GM19328 (cell line): ENCODE measurements at regions not wholly inside any gene's neighbourhood (a gene's known extent, or its start where the extent isn't known, plus 50 kb on each side); places are given as distances from the start of the nearest gene placed in this dataset.

Source experiments
- ATAC-seq: cut with Tn5 transposase; IDR thresholded peaks from one replicate; pipeline ENCODE4 v1.9.1; 2021; ENCODE audit warnings: mild to moderate bottlenecking, moderate library complexity; ENCODE audit not compliant: unreplicated experiment

GRCh38 chr6:40946738-40947301 lies 92.2 kb downstream of the UNC5CL start:
- no peak for ATAC-seq

- no peak for ATAC-seq
Measured at GRCh38 chr6:40937491-40937890, 101.5 kb downstream of the UNC5CL start.

DNA sequence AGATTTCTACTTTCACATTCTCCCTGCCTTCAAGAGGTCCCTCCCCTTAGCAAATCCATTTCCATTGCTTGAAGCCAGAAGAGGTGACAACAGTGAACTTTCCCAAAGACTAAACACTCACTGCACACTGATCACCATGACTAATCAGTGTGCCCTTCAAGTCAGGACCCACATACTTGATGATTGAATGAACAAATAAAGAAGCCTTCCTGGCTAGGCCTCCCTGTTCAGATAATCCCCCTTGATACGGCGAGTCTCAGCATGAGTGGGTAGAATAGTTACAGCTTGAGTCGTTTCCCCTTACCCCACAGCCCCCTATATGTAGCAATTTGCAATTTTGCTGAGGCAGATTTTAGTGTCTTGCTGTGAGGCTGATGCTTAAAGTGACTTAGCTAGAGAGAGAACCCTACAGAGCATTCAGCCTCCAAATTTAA lies 102.2 kb downstream of the UNC5CL start:
- no peak for ATAC-seq

GRCh38 chr6:40933864-40934263 lies 105.2 kb downstream of the UNC5CL start:
- no peak for ATAC-seq

DNA sequence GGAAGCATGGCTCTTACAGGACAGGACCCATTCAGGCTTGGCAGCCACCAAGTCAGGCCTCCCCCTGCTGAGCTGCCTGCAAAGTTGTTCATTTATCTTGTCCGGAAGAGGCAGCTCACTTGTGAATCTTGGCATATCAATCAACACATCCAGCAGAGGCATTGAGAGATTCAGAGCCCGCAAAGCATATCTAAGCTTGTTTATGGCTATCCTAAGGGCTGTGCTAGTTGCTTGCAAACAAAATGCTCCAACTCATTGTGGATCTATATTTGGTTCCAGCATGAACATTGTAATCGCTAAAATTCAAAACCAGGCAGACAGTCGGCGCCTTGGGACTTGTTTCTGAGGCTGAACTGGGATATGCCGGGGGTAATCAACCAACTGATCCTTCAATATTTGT lies 106.1 kb downstream of the UNC5CL start:
- ATAC-seq = no peak

DNA sequence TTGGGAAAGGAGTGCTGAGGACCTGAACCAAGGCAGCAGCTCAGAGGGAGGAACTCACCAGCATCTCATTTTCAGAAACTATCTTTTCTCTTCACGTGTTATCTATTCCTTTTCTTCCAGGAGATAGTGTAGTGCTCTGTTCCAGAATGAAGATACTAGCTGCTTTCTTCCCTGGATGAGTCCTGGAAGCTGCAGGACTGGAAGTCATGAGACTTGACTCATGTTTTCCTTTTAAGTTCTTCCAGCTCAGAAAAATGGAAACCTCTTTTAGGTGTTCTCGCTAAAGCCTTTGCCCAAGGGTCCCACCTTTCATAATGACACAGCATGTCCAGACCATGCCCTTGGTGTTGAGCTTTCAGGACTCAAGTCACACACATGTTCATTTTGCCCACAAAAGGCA lies 106.7 kb downstream of the UNC5CL start:
- ATAC-seq = no peak

- ATAC-seq = no peak
Measured at GRCh38 chr6:40931931-40932330, 107.1 kb downstream of the UNC5CL start.

GRCh38 chr6:40930555-40930954 lies 108.5 kb downstream of the UNC5CL start:
- ATAC-seq = no peak

DNA sequence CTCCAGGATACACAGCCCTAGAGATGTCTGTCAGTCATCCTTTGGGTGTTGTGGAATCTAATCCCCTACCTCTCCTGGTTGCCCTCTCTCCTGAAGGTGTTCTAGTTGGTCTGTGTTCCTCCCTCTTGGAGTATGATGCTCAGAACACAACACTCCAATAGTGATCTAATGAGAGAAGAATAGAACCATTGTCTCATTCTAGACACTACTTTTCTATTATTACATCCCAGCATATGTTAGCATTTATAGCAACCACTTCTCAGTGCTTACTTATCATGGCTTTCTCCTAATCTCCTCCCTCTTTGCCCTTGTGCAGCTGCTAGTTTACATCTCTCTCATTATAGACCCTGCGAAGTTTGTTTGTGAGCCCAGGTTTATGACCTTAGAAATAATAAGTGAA lies 109.0 kb downstream of the UNC5CL start:
- no peak for ATAC-seq

GRCh38 chr6:40929176-40929575 lies 109.8 kb downstream of the UNC5CL start:
- ATAC-seq = no peak

- no peak for ATAC-seq
Measured at GRCh38 chr6:40928763-40929162, 110.3 kb downstream of the UNC5CL start.

GRCh38 chr6:40928307-40928706 lies 110.7 kb downstream of the UNC5CL start:
- ATAC-seq = no peak

- no peak for ATAC-seq
Measured at GRCh38 chr6:40925341-40925740, 113.7 kb downstream of the UNC5CL start.

GRCh38 chr6:40924839-40925238 lies 114.2 kb downstream of the UNC5CL start:
- ATAC-seq = no peak

DNA sequence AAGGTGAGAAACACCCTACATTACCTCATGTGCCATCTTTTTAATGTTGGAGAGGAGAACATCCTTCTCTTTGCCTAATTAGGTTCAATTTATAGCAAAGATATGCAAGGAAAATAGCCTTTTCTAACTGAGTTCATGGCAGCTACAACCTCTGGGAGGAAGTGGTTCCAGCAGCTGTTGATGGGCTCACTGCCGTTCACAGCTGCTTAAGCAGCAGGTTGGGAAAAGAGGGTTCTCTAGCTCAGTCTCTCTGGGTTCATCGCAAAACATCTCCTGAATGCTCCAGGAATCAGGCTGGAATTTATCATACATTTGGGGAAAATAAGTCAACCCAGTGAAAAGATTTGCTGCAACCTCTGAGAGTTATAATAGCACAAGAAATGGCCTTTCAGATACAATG lies 115.1 kb downstream of the UNC5CL start:
- ATAC-seq = no peak

DNA sequence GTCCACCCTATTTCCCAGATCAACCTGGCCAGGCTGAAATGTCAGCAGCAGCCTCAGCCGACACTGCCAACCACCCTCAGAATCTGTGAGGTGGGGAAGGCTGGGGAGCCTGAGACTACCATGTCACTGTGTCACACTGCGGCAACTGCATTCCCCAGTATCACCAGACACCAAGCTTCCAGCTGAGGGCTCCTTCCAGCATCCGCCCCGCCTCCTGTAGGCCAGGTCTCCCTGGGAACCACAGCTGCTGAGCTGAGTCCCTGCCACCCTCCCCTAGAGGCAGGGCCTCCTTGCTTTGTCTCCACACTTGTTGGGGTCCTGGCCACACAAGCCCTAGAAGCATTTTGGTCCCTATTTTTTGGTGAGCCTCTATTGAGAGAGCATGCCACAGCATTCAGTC lies 115.7 kb downstream of the UNC5CL start:
- no peak for ATAC-seq

- ATAC-seq = no peak
Measured at GRCh38 chr6:40922281-40922680, 116.7 kb downstream of the UNC5CL start.

- ATAC-seq = no peak
Measured at GRCh38 chr6:40918040-40918651, 120.9 kb downstream of the UNC5CL start.

- ATAC-seq = no peak
Measured at GRCh38 chr6:40917603-40918002, 121.4 kb downstream of the UNC5CL start.

DNA sequence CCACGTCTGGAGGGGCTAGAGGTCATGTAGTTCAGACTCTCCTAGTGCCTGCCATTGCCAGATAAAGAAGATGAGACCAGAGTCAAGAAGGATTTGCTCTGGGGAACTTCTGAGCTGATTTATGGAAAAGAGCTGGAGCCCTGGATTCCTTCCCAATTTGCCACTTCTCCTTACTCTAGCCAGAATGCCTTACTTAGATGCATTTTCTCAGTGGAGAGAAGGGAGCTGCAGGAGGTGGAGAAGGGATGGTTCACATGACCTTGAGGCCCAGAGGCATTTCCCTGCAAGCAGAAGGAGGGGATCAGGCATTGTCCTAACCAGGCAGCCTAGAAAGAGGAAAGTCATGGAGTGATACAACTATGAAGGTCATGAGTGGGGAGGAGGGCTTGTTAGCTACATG lies 122.2 kb downstream of the UNC5CL start:
- no peak for ATAC-seq

- no peak for ATAC-seq
Measured at GRCh38 chr6:40915165-40915564, 123.9 kb downstream of the UNC5CL start.

- no peak for ATAC-seq
Measured at GRCh38 chr6:40914005-40914404, 125.0 kb downstream of the UNC5CL start.
